NCI-H128 (cell line): ENCODE measurements at regions not wholly inside any gene's neighbourhood (a gene's known extent, or its start where the extent isn't known, plus 50 kb on each side); places are given as distances from the start of the nearest gene placed in this dataset.

Source experiments
- DNase-seq: peaks from one replicate; lab custom pipeline; 2025; ENCODE audit not compliant: unreplicated experiment; lab: John Stamatoyannopoulos, UW

DNA sequence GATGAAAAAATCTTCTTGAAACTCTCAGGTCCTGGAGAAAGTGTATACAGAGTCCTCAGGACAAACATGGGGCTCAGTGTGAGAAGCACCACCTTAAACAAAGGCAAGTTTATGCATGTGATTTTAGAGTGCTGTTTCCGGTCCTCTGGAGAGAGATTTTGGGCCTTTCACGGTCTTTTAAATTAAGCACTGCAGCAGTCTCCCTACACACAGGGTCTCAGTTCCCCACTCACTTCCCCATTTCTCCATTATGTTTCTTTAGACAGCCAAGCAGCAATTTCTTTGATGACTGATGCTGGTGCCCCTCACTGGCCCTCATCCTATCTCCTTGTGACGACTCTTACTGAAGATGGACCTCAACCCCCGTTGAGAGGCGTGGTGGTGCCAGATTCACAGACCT lies 220.2 kb upstream of the CLINT1 start:
- no peak for DNase-seq

DNA sequence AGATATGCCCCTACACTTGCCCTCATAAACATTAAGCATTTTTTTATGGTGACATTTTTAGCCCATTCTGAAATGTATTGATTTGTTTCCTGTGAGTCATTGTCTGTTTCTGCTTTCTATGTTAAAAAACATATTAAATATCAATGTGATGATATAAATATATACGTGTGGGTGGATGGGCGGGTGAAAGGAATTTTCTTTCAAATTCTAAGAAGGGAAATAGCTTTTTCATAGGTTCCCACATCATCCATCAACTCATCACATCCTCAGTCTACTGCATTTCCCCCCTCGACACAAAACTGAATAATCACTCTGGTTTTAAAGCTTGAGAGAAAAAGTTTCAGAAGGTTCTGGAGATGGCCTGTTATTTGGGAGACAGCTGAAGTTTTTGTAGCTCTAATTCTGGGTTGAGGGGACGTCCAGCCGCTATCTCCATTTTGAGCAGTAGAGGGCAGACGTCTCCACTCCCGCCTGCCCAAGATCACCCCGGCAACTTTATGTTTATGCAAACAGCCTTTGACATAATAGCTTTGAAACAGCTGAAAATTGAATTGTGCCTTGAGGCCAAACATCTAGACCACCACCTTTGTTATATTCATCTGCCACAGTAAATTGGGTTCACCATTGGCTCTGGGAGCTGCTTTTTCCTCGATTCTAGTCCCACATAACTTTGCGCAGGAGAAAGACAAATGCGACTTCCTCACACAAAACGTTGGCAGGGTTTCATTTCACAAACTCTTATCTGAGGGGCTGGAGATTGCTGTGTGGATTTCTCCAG lies 216.2 kb upstream of the CLINT1 start:
- DNase-seq, result no peak

DNA sequence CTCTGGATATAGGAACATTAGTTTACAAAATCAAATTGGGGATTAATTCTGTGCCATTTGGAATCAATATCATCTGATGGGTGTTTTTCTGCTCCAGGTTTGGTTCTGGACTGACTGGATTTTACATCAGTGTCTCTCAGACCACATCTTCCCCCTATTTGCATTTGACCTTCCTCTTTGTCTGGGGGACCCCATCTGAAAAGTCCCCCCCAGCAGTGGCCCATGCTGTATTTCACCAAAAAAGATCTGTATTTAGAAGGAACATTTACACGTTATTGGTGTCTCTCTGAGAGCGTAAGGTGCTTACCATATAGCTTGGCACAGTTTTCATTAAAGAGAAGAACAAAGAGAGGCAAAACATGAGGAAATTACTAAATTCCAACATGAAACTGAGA lies 215.6 kb upstream of the CLINT1 start:
- DNase-seq, result no peak

DNA sequence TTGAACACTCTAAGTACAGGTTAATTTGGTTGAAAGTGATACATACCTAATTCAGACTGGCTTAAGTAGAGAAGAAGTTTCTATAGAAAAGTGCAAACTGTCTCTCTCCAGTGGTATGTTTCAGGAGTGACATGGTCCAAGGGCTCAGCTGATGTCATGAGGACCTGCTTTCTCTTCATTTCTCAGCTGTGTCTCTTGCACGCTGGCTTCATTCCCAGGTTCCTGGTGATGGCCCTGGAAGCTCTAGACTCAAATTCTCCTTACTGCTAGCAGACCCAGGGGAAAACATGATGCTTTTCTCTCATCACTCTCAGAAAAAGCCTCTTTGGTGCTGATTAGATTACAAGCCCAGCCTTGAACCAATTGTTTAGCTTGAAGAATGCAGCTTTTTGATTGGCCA lies 211.9 kb upstream of the CLINT1 start:
- DNase-seq, result no peak

DNA sequence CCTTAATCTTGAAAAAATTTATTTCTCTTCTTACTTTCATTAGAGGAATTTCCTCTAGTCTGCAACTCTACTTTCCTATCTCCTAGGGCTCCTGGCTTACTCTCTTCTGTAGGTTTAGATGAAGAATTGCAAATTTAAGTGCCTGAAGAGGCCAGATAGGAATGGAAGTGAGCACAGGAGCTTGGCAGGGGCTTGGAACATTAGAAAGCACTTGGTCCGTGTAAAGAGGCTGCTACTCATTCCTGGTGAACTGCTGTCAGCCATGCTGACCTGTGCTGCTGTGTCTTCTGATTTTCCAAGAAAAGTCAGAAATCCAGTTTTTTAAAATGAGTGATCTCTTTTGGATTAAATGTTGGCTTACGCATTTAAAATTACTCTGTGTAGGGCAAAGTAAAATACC lies 210.9 kb upstream of the CLINT1 start:
- no peak for DNase-seq

DNA sequence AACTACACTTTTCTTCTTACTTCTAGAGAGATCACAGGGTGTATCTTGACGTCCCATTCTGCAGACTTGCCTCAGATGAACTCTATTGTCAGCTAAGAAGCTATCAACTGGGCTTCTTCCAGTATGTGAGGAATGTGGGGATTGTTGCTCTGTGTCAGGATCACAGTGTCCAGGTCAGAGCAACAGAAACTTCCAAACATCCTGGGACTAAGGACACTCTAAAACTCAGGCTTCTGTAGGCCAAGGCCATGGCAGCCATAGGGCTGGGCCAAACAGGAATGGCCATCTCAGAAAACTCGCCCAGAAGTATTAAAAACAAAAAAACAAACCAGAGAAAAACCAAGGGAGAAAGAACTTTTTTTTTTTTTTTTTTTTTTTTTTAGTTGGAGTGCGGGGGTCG lies 210.0 kb upstream of the CLINT1 start:
- no peak for DNase-seq

DNA sequence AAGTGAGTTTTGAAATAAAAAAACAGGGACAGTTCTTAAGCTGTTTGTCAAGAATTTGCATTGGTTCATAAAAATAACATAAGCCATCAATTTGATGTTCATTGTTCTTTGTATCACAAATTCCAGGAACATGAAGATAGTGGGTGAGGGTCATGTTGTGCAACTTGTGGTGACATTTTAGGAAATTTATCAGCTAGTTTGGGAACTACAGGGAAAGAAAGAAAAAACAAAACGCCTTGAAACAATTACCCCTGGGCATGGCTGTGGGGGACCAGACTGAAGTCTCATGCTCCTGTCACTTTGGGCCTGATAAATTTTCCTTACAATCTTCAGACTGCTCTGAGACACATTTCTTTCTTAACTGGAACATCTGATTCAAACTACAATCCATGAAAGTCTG lies 207.1 kb upstream of the CLINT1 start:
- no peak for DNase-seq

DNA sequence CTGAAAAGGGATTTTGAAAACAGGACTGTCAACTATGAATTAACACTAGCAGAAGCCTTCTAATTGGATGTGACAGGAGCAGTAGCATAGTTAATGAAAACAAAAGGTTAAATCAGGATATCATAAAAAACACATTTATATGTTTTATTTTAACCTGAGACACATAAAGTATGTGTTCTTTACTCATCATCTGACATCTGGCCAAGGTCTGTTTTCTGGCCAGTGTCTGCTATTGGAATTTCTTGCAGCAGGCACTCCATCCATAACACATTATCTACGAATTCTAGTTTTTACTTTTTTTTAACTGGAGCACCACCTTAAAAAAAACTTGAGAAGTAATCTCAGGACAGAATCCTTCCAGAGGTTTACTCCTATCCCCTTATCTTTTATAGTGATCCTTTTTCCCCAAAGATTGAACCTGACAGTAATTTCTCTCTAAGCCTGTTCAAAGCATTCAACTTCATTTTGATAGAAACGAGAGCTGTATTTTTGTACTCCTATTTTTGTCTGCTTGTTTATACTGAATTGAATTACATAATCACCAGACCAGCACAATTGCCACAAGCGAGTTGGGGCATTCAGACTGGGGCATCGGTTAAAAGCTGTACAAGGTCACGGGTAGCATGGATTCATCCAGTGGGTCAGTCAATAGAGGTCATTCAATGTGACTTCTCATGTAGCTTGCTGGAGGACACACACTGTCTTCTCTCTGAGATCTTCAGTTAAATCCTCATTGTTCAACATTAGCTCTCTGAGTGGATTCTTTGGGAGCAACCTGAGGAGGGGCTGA lies 205.6 kb upstream of the CLINT1 start:
- no peak for DNase-seq

DNA sequence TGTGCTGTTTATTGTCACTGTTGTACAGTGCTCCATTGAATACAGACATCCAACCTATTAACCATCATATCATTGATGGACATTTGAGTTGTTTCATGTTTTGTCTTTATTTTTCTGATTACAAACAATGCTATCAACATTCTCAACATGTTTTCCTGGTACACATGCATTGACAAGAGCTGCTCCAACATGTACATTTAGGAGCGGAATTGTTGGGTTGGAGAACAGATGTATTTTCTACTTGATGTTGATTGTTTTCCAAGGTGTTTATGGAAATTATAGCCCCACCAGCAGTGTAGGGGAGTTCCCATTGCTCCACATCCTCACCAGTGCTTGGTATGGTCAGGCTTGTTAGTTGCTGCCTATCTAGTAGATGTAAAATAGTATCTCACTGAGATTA lies 204.1 kb upstream of the CLINT1 start:
- no peak for DNase-seq

DNA sequence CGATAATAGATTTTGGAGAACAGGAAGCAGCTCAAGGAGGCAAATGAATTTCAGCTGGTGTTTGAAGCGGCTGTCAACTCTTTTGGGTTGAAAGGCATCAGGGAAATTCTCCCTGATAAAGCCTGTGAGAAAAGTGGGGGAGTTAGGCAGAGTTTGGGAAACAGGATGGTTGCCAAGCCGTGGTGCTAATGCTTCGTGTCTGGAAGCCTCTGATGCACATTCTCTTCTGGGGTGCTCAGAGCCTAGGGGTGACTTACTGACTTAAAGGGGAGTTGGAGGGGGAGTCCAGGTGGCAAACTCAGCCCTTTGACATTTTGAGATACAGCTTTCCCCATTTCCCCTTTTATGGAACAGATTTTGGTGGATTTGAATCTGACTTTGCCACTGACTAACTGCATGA lies 202.5 kb upstream of the CLINT1 start:
- no peak for DNase-seq

DNA sequence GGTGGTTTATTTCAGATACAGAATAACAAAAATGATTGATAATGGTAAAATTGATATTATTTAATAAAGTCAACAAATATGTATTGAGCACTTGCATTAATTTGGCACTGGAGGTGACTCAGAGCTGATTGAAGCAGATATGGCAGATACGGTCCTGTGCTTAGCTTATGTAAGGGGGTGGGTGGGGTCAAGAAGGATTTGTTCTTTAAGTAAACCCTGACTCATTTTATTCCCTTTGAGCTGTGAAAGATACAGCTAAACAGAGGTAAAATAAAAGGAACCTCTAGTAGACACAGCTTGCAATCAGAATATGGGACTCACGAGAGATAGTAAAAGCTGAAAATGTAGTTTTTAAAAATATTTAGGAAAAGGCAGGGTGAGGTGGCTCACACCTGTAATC lies 201.3 kb upstream of the CLINT1 start:
- DNase-seq, result no peak

DNA sequence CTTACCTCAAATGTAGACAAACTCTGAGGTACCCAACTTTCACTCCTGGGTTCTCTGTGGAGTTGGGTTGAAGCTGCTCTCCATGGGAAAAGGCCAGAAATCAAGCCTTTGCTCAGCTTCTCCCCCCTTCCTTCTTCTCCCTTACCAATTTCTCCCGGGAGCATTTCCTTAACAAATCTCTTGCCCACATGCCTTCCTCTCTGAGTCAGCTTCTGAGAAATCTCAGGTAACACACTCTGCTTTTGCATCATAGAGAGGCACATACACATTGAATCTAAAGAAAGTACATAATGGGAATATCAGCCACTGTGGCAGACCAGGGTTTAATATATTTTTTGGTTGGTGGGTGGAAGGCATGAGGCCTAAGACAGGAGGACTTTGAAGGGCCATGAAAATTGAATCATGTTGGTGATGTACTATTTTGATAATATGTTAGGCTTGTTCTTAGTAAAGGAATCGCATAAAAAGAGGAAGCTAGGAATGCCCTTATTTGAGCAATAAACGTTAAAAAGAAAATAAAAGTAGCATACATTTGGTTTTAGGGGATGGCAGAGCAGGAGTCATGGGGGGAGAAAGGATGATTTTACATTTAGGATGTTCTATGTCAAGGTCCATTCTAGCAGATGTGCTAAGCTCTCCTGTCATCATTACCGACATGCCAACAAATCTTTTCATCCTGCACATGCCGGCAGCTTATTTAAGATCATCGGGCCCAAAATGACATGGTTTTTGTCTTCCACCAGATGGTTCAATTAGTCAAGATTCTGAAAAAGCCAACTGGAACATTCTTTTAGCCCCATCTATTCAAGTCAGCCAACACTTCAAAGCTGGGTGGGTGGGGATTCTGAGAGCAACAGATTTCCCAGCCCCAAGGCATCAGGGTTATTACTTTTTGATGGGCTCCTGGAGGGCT lies 199.5 kb upstream of the CLINT1 start:
- no peak for DNase-seq

DNA sequence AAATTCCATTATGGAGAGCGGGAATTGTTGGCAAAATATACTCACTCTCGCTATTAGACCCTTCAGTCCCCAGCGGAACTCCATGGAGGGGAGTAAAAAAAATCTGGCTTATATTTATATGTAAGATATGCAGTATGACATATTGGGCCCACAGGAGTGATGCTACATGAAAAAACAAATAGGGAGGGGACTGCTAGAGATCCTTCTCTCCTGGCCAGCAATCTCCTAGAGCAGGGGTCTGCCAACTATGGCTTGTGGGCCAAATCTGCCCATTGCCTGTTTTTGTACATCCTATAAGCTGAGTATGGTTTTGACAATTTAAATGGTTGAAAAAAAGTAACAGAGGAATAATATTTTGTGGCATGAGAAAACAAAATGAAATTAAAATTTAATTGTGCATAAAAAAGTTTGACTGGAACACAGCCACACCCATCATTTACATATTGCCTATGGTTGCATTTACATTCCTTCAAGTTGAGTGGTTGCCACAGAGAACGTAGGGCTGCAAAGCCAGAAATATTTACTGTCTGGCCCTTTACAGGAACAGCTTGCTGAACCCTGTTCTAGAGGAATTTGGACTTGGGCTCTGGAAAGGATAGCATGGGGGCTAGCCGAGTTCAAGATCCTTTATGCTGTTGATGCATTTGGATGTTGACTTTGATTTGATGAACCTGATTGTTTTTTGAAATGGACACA lies 197.3 kb upstream of the CLINT1 start:
- no peak for DNase-seq

DNA sequence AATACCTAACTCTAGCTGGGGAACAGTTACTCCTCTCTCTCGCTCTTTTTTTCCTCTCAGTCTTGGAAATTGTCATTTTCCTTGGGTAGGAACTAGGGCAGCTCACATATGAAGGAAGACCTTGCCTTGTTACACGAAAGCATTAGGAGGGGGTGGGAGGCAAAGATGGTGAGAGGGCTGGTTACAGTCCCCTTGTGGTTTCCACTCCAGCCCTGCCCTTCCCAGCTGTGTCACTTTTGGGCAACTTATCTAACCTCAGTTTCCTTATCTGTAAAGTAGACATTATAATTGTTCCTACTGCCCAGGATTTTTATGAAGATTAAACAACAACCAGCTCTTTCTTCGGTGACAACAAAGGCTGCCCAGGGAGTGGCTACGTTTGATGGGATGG lies 196.2 kb upstream of the CLINT1 start:
- no peak for DNase-seq

DNA sequence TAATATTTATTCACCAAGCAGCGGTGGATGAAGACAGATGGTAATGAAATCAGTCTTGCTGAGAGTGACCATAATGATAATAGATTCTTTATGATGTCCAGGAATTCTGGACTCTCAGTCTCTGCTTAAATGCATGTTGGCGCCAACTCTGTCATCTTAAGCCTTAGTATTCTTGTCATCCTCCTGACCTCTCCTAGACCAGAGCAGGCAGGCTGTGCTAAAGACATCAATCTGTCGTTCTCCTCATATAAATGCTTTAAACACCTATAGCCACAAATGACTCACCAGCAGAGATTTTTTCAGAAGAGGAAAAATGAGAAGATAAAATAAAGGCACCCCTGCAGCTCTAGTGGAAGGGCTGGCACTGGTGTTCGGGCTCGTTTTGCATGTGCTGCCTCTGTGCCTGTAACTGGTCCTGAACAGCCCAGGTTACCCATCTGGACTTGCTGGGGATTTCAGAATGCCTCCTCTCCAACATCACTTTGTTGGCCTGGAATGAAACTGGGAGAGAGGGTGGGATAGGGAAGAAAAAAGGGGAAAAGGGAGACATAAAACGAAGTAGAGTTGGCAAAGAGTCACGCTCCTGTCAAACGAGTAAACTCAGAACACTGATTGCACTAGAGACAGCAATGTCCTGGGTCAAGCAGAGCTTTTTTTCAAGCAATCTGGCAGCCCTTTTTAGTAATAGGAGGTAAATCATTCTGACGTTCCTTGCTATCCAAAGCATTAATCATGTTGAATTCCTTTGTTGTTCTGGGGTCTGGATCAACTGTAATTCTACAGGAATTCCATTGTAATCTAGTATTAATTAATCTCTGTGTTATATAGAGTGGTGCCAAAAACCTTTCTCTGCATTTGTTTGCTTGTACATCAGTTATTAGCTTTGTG lies 195.5 kb upstream of the CLINT1 start:
- no peak for DNase-seq

DNA sequence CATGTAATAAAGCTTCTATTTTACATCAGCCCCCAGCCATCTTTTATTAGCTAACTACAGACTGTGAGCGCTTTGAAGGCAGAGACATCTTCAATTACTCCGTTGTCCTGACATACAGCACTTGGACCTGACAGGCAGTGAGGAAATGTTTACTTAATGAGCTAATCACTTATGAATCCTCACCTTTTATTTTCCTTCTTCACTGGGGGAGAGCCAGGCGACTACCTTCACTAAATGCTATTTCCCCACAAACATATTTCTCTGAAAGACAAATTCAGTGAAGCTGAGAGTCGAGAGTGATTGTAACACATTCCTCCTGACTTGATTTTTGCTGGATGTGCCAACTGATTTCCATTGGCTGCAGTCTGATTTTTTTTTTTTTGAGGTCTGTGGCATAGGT lies 192.1 kb upstream of the CLINT1 start:
- no peak for DNase-seq

DNA sequence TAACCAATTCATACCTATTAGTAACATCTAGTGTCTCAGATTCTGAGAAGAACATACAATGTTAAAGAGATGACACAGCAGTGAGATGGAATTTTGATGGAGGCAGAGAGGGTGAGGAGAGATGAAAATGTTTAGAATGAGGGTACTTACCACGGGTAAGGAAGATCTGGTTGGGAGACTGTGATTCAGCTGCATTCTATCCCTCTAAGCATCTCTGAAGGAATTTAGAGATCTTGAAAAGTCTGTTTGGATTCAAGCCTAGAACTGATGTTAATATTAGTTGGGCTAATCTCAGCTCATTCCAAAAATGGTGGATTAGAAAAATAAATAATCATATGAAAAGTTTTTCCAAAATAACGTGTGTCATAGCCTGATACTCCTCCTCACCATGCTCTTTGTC lies 191.5 kb upstream of the CLINT1 start:
- DNase-seq, result no peak

DNA sequence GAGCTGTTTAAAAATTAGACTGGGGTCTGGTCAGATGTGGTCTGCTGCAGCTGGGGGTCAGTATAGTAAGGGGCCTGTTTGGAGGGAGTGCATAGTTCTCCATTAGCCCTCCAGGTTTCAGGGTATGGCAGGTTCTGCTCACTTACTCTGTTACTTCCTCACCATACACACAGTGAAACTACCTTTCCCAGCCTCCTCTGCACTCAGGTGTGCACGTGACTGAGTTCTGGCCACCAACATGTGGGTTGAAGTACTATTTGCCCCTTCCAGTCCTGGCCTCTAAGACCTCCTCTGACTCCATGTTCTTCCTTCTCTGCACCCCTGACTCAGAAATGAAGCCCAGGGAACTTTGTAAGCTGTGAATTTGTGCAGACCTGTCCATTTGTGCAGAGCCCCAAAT lies 190.5 kb upstream of the CLINT1 start:
- no peak for DNase-seq

DNA sequence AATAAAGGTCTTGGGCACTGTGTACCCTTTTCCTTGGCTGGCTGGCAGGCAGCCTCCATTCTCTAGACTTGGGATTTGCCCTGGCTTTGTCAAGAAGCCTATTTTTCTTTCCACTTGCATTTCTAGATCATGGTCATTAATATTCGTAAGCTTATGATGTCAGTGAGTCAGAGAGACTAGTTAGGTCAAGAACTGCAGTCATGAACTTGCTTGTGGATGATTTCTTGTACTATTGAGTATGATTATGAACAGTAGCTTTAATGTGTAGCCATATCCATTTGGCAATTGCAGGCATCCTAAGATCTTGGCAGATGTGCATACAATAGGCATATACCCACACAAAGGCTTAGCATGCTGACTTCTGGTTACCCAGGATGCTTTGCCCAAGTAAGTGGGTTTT lies 186.8 kb upstream of the CLINT1 start:
- no peak for DNase-seq

DNA sequence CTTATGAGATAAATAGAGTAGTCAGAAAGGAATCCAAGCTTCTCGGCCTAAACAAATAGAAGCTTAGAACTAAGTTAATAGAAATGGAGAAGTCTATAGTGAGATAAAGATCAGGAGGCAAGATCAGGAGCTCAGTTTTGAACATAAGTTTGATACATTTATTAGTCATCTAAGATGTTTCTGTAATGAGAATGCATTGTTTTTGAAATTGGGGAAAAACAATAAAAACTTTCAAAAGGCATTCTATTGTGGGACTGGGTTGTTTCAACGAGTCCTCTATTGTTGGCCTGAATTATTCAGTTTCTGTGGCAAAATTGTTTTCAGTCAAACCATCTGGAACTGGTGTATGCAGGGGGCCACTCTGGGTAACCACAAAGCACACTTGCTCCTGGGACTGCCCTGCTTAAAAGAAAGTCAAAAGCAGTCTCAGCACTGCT lies 181.0 kb upstream of the CLINT1 start:
- DNase-seq, result no peak
